Vagina (tissue), 2 donors: ENCODE measurements at regions not wholly inside any gene's neighbourhood (a gene's known extent, or its start where the extent isn't known, plus 50 kb on each side); places are given as distances from the start of the nearest gene placed in this dataset.

Experiments used
- CTCF ChIP-seq, 3 experiments: fragments of 450-650 bp in 2 of 3; fragments of 200-600 bp in 1 of 3; sonication (generic) in 1 of 3; IDR thresholded peaks; one replicate each; pipeline ENCODE4 v1.5.1; 2017 to 2019; ENCODE audit warnings: antibody characterized with exemption in 3 of 3, mild to moderate bottlenecking in 2 of 3, moderate library complexity in 2 of 3
- POLR2AphosphoS5 ChIP-seq, 2 donors: sonication (generic); formaldehyde crosslinking; IDR thresholded peaks; one replicate each; pipeline ENCODE4 v1.9.0; 2017; ENCODE audit warnings: antibody characterized with exemption in 2 of 2, mild to moderate bottlenecking in 2 of 2, low read depth in 1 of 2; ENCODE audit not compliant: insufficient read depth in 1 of 2

DNA sequence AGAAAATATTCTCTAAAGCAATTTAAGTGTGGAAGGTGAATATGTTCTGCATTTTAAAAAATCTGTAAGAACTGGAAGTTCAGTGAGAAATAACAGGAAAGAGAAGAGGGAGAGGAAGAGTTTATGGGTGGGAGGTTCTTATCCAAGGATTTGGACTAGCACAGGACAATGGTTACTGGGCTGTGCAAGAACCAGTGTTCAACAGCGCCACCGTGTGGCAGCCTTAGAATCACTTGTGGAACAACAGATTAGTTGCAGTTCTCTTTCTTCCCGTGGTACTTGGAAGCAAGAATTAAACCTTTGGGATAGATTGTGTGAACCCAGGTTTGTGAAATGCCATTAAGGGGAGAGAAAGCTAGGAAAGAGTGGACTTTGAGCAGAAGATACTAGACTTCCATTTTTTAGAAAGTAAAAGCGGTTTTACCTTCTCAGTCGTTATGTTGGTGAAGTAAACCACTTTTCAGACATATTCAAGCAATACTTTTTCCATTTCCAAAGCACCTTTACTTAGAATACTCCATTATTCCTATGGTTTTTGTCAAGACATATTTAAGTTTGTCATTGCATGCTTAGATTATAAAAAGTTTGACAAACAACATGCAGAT, 436.7 kb downstream of the RNF144B start:
- TF ChIP-seq CTCF (IDR thresholded peaks at IDR 0.05) = no peak
- TF ChIP-seq POLR2AphosphoS5 (IDR thresholded peaks at IDR 0.05; ENCODE audit: insufficient read depth in 1 of 2, low read depth in 1 of 2) = no peak
